ENCODE measurements at regions not wholly inside any gene's neighbourhood (a gene's known extent, or its start where the extent isn't known, plus 50 kb on each side); places are given as distances from the start of the nearest gene placed in this dataset.
"Not testable (repeated sequence)": the region's sequence is repeated elsewhere in the genome, so short reads cannot be mapped to it uniquely, and the experiment has no call there.

DNA sequence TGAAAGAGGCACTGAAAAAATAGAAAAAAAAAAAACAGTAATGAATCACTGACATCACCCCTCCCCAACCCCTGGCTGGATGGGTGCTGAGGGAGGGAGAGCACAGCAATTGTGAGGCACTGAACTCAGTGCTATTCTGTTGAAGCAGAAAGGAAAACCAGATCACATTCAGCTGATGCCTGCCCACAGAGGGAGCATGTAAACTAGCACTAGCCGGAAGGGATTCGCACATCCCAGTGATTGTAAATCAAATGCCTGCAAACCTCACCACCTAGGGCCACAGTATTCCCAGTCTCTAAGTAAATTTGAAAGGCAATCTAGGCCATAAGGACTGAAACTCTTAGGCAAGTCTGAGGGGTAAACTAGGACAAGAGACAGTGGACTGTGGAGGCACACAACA, 772.0 kb upstream of the CCDC179 start:
- no peak overlapping the region for H3K4me3 ChIP-seq
- TF ChIP-seq, protein P1, sequence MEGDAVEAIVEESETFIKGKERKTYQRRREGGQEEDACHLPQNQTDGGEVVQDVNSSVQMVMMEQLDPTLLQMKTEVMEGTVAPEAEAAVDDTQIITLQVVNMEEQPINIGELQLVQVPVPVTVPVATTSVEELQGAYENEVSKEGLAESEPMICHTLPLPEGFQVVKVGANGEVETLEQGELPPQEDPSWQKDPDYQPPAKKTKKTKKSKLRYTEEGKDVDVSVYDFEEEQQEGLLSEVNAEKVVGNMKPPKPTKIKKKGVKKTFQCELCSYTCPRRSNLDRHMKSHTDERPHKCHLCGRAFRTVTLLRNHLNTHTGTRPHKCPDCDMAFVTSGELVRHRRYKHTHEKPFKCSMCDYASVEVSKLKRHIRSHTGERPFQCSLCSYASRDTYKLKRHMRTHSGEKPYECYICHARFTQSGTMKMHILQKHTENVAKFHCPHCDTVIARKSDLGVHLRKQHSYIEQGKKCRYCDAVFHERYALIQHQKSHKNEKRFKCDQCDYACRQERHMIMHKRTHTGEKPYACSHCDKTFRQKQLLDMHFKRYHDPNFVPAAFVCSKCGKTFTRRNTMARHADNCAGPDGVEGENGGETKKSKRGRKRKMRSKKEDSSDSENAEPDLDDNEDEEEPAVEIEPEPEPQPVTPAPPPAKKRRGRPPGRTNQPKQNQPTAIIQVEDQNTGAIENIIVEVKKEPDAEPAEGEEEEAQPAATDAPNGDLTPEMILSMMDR (IDR thresholded peaks at IDR 0.05), result no peak
- no peak overlapping the region for H3K27ac ChIP-seq
- H3K9me3 ChIP-seq, result peaks cover 0 to 9% (median 0%) of the 10 kb centered on the region in 3 donors
- H3K36me3 ChIP-seq, result no peaks in the 10 kb centered on the region
- H3K27me3 ChIP-seq, result no peaks in the 10 kb centered on the region
- intact Hi-C loops (cut with DNase I; ENCODE audit: low total_unique reads), result no loop called here
- no peaks in the 10 kb centered on the region for H3K4me1 ChIP-seq
- DNase-seq, result no peak

DNA sequence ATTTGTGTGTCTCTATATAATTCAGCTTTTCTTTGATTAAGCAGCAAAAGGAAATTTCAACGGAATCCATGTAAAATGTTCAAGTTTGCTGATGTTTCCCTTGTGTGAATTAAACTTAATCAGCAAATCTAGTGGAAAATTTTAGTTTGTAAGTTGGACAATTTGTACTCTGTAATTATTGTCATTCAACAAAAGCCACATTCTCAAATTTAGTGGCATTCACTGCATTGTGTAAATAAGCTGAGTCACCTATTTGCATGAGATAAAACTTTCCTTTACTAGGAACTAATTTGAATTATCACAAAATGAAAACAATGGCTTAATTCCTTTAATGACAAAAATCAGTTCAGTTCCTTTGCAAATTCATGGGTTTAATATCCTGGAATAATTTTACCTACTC, 784.2 kb upstream of the CCDC179 start:
- no peak overlapping the region for H3K27ac ChIP-seq
- TF ChIP-seq, protein P1 (IDR thresholded peaks at IDR 0.05), result no peak
- no peaks in the 10 kb centered on the region for H3K4me1 ChIP-seq
- DNase-seq, result no peak
- H3K9me3 ChIP-seq, result peaks cover 0 to 5% (median 0%) of the 10 kb centered on the region in 3 donors
- intact Hi-C loops (cut with DNase I; ENCODE audit: low total_unique reads), result no loop called here
- no peak overlapping the region for H3K4me3 ChIP-seq
- no peaks in the 10 kb centered on the region for H3K27me3 ChIP-seq
- no peaks in the 10 kb centered on the region for H3K36me3 ChIP-seq

DNA sequence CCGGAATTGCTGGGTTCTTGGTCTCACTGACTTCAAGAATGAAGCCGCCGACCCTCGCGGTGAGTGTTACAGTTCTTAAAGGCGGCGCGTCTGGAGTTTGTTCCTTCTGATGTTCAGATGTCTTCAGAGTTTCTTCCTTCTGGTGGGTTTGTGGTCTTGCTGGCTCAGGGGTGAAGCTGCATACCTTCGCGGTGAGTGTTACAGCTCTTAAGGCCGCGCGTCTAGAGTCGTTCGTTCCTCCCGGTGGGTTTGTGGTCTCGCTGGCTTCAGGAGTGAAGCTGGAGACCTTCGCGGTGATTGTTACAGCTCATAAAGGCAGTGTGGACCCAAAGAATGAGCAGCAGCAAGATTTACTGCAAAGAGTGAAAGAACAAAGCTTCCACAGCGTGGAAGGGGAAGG, 792.1 kb upstream of the CCDC179 start:
- H3K36me3 ChIP-seq; intact Hi-C loops (cut with DNase I; ENCODE audit: low total_unique reads); H3K27me3 ChIP-seq; DNase-seq; H3K9me3 ChIP-seq; H3K27ac ChIP-seq; H3K4me1 ChIP-seq; H3K4me3 ChIP-seq: not testable (repeated sequence)

DNA sequence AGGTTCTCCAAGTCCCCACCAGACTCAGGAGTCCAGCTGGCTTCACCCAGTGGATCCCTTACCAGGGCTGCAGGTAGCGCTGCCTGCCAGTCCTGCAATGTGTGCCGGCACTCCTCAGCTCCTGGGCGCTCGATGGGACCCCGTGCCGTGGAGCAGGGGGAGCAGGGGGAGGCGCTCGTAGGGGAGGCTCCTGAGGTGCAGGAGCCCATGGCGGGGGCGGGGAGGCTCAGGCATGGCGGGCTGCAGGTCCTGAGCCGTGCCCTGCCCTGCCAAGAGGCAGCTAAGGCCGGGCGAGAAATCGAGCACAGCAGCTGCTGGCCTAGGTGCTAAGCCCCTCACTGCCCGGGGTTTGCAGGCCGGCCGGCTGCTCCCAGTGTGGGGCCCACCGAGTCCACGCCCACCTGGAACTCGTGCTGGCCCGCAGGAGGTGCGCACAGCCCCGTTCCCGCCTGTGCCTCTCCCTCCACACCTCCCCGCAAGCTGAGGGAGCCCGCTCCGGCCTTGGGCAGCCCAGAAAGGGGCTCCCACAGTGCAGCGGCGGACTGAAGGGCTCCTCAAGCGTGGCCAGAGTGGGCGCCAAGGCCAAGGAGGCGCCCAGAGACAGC, 792.9 kb upstream of the CCDC179 start:
- intact Hi-C loops (cut with DNase I; ENCODE audit: low total_unique reads), result no loop called here
- H3K27me3 ChIP-seq, result no peaks in the 10 kb centered on the region
- no peaks in the 10 kb centered on the region for H3K9me3 ChIP-seq
- TF ChIP-seq, protein P1 (IDR thresholded peaks at IDR 0.05), result no peak
- H3K36me3 ChIP-seq, result no peaks in the 10 kb centered on the region
- no peak overlapping the region for H3K27ac ChIP-seq
- no peak overlapping the region for H3K4me3 ChIP-seq
- H3K4me1 ChIP-seq, result no peaks in the 10 kb centered on the region
- no peak for DNase-seq

DNA sequence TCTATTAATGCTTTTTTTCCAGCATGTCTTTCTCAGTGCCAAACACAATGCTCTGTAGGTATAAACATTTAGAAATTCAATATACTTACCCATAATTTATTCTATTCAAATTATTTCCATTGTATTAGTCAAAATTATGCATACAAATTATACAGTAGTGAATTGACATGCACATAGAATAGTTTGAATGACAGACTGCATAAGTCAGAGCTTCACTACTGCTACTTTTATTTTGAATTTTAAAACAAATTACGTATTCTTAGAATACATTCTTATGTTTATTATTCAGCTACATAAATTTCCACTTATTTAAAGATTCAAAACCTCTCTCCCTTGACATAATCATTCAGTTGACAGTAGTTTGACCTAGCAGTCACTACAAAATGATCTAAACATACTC, 808.0 kb upstream of the CCDC179 start:
- no peaks in the 10 kb centered on the region for H3K27me3 ChIP-seq
- H3K4me3 ChIP-seq, result no peak overlapping the region
- TF ChIP-seq, protein P1 (IDR thresholded peaks at IDR 0.05), result no peak
- no peak for DNase-seq
- intact Hi-C loops (cut with DNase I; ENCODE audit: low total_unique reads), result no loop called here
- no peaks in the 10 kb centered on the region for H3K36me3 ChIP-seq
- H3K9me3 ChIP-seq, result peaks cover 0 to 4% (median 0%) of the 10 kb centered on the region in 3 donors
- no peaks in the 10 kb centered on the region for H3K4me1 ChIP-seq
- no peak overlapping the region for H3K27ac ChIP-seq

DNA sequence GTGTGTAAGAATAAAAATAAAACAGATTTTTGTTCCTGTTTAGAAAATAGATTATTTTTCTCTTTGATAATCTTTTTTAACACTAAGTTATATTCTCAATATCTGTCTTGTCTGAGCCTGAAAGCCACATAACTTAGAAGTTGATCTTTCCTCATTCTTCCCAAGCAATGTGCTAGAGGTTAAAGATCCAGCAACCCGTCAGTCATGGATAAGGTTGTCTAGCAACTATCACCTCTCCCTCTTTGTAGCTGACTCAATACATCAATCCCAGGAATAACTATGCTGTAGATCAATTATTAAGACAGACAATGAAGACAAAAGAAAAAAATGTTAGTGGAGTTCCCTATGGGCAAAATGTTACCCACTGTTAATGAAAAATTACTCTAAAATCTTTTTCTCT, 813.1 kb upstream of the CCDC179 start:
- TF ChIP-seq, protein P1 (IDR thresholded peaks at IDR 0.05), result no peak
- Histone ChIP-seq H3K36me3 (no peaks in the 10 kb centered on the region), H3K27ac (no peak overlapping the region), H3K4me1 (no peaks in the 10 kb centered on the region), H3K27me3 (no peaks in the 10 kb centered on the region), H3K9me3 (no peaks in the 10 kb centered on the region), H3K4me3 (no peak overlapping the region)
- no peak for DNase-seq
- intact Hi-C loops (cut with DNase I; ENCODE audit: low total_unique reads), result no loop called here

Data from tibial artery (tissue), 4 donors.